GM21360 (cell line): ENCODE measurements at regions not wholly inside any gene's neighbourhood (a gene's known extent, or its start where the extent isn't known, plus 50 kb on each side); places are given as distances from the start of the nearest gene placed in this dataset.

Experiments used
- ATAC-seq: cut with Tn5 transposase; IDR thresholded peaks from one replicate; pipeline ENCODE4 v1.9.1; 2021; ENCODE audit warnings: mild to moderate bottlenecking, moderate library complexity; ENCODE audit not compliant: unreplicated experiment

DNA sequence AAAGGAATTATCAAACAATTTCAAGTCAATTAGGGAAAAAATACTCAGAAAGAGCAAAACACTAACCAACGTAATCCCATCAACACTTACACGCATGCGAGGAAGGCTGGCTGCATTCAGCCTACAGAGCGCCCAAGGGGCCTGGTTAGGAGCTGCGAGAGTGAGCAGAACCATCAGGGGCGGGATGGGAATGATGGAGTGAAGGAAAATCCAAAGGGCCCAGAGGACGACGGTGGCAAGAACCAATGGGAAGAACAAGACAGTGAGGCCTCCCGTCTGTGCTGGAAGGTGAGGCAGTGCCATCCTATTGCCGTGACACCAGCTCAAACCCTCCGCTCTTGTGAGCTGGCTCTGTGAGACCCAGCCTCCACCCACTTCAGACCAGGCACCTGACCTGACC lies 253.0 kb downstream of the IRS2 start:
- no peak for ATAC-seq

DNA sequence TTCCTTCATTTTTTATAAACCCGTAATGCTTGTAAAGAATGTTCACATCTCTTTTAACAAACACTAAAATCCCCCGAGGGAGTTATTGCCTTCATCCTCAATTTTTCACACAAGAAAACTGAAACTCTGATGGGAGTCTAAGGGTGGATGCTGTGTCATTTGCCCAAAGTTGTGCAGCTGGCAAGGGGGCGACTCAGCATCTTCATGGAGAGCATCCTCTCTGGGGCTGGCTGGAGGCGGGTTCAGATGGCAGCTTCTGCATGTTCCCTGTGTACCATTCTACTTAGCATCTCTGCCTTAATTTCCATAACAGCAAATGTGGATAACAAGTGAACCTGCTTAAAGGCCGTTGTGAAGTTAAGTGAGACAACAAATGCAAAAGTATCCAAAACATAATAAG lies 256.4 kb downstream of the IRS2 start:
- no peak for ATAC-seq

DNA sequence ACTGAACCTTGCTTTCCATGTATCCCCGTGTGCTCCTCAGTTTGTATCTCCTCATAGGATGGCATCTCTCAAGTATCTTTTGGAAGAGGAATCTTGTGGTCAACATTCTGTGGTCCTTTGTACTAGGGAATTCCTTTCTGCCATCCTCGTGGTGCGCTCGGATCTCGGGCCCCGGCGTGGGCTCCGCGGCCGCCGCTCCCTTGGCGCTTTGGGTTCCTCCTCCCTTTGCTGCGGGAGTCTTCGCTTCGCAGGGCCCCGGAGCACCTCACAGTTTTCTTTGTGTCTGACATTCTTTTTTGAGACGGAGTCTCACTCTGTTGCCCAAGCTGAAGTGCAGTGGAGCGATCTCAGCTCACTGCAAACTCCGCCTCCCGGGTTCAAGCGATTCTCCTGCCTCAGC lies 264.7 kb downstream of the IRS2 start:
- ATAC-seq, result no peak

DNA sequence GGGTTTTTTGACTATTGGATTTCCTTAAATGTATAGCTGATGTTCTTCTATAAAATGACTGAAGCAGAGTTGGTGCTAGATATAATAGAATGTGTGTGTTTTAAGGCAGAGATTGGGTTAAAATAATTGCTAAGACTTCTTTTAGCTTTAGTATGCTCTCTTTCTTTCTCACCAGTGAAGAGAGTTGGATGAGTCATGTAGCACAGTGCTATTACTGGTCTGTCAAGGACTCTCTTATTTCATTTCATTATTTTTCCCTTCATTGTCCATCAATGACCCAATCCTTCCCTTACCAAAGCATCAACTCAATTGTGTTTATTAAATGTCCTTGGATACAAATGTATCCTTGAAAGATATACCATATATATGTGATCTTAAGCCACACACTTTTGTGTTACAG lies 268.9 kb downstream of the IRS2 start:
- no peak for ATAC-seq

DNA sequence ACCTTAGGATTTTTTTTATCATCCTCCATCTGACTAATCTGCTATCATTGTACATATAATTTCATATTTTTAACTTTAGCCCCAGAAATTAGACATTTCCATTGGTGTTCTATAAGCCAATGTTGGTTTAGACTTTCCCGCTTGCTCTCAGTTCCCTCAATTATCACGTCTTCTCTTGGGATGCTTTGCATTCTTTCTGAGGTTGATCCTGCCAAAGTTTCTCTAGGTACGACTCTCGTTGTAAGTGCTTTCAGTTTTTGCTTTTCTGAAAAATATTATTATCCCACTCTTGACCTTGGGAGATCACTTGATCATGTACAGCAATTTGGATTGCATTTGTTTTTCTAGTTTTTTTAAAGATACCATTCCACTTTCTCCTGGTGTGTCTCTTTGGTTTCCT lies 270.2 kb downstream of the IRS2 start:
- ATAC-seq, result no peak

DNA sequence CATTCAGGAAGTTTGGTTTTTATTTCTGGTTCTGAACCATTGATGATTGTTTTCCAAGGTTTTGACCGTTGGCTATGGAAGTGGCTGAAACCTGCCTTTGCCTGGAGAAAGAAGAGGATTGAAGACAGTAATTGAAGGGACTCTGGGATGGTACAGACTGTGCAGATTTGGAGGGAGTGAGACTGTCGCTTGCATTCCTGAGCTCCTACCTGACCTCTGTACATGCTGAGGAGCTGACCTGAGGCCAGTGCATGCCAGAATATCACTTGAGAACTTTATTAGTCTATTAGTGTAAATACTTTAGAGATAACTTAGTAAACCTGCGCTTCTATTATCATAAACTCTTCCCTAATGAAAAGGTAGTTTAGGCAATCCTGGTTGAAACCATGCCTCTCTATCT lies 276.4 kb downstream of the IRS2 start:
- no peak for ATAC-seq

- ATAC-seq, result no peak
These were observed 277.1 kb downstream of the IRS2 start for GRCh38 chr13:109509154-109509900.

GRCh38 chr13:109500146-109500773 lies 286.1 kb downstream of the IRS2 start:
- ATAC-seq, result no peak

DNA sequence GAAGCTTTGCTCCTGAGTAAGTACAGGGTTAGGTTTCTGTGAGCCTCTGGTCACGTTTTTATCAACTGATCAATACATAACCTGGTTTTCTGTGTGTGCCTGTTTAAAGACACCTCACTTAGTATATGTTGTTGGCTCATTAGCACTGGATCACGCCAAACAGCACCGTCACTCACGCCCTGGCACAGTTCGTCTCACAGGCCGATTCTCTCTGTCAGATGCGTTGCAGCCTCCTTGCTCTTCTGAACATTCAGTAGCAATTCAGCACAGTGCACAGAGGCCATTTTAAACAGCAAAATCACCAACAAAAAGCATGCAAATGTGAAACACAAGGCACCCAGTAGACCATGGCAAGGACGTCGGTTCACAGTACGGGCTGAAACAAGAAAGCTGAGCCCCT lies 288.5 kb downstream of the IRS2 start:
- ATAC-seq, result no peak

- ATAC-seq, result no peak
These were observed 290.2 kb downstream of the IRS2 start for GRCh38 chr13:109496216-109496615.

- ATAC-seq, result no peak
These were observed 291.4 kb downstream of the IRS2 start for GRCh38 chr13:109494925-109495369.

- no peak for ATAC-seq
These were observed 301.1 kb downstream of the IRS2 start for GRCh38 chr13:109485136-109485794.

GRCh38 chr13:109483284-109483683 lies 303.1 kb downstream of the IRS2 start:
- ATAC-seq, result no peak

DNA sequence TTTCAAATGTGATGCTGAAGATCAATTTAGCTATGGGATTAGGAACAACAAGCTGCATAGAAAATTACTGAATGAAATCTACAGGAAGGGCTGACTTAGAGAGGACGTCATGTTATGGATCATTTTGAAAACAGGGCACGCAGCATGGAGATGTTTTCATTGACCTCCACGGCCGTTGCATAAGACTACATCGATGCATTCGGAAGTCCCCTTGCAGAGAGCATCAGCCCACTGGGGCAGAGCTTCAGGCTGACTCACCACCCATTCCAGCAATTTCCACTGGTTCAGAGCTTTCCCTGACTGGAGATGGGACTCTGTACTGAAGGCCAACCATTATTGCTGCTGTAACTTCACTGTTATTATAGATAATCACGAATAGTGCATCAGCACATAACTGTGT lies 305.3 kb downstream of the IRS2 start:
- no peak for ATAC-seq

DNA sequence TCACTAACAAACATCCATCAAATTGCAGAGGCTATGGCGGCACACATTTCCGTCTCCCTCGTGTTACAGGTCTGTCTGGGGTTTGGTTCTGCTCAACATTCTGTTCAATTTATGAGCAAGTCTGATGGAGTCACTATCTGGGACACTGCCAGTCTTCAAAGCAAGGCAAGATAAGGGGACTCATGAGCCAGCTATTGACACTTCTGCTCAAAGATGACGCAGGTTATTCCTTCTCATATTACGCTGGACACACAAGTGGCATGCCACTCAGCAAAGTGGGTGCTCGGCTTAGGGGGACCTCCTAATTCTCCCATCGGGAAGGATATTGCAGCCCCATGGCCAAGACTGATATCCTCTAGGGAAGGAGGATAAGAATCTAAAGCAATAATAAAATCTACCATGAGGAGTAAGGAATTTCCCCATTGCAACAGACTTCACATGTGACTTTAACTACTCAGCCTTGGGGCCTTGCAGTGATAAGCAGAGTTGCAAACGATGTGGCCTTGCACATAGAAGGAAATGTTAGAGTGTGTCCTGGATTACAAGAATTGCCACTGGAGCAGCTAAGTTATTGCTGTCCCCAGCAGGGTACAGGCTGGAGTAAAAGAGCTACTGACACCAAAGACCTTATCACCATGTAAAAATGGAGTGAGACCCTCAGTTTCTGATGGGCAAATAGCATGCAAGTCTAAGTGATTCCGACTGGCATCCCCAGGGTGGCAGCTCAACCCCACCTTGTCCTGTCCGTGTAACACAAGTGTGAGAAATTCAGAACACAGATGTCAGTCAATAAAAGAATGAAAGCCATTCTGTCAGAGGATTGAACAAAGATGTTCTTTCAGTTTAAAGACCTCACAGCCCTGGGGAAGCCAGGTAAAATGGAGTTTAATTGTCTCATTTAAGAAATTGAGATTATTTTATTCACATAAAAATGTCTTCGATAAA lies 306.1 kb downstream of the IRS2 start:
- ATAC-seq, result no peak

DNA sequence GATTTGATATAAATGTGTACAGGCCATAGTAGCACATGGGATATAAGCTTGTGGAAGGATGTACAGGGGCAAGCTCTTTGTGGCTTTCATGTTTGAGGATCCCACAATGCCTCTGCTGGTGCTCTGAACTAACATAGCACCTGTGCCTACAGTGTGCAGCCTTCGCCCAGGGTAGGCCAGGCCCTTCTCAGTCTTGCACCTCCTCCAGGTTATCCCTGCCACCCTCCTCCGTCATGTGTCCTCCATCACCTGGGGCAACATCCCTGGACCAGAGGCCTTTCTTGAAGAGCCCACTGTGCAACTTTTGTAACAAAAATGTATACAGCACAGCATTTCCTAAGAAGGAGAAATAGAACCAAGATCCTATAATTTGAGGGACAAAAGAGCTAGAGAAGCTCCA lies 306.8 kb downstream of the IRS2 start:
- ATAC-seq, result no peak

DNA sequence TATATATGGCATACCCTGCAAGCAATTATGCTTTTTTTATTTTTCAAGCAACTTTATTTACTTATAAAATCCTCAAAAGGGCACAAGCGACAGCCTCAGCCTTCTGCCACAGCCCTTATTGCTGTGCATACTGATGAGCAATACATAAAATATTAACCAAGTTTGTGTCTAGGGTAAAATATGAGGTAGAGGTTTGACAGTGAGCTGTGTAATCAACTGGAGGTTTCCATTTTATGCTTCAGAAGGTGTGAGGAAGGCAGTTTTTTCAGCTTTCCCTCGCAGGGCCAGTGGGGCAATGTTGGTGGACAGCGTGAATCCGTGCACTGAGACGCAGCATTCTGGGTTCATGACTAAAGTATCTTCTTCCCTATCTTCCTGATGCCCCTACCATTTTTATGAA lies 310.4 kb downstream of the IRS2 start:
- ATAC-seq, result no peak

DNA sequence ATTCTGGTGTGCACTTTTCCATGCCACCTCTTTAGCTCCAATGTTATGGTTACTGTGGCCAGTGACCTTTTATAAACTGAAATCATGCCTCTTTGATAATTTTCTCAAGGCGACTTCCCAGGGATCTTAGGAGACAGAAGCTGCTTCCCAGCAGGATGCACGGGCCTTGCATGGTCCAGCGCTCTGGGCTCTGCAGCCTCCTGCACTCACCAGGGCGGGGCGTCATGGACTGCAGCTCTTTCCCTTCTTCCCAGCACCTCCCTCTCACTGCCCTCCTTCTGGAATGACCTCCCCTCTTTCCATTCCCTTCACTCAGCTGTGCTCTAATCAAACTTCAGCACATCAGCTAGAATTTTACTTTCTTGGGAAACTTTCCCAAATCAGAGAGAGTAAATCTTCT lies 318.3 kb downstream of the IRS2 start:
- no peak for ATAC-seq

- ATAC-seq, result no peak
These were observed 321.2 kb downstream of the IRS2 start for GRCh38 chr13:109465148-109465547.

DNA sequence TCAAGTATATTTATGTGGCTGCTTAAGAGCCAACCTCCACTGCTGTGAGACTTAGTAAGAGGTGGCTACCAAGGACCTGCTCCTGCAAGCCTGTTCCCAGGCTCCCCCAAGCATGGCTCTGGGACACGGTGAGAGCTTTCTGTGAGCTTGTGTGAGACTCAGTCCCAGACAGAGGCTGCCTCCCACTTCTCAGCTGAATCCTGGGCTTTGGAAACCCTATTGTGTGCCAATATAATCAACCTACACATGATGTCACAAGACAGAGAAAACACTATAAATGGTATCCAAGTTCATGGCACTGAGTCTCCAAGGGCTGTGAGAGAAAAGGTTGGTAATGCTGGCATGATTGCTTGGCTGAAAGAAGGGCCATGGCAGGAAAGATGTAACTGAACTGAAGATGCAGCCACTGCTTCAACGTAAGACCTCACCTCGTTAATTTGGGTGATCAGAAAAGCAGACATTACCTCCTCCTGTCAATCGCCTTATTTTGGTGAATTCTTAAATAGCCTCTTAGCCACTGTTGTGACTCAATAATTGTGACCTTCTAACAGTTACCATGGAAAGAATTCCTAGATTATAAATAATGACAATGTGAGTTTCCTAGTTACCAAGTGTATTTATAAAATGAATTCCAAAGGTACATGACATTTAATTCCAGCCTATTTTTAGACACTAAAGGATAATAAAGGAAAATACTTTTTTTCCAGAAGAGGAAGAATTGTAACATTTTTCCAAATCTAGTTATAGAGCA lies 332.0 kb downstream of the IRS2 start:
- ATAC-seq, result no peak
